Right atrium auricular region (tissue), 2 donors: ENCODE measurements at regions not wholly inside any gene's neighbourhood (a gene's known extent, or its start where the extent isn't known, plus 50 kb on each side); places are given as distances from the start of the nearest gene placed in this dataset.

Experiments used
- DNase-seq: peaks from one replicate; pipeline ENCODE4 v3.0.0-alpha.2; 2019; ENCODE audit warnings: low spot score
- H3K27ac ChIP-seq, 2 donors: fragments of 200-600 bp; sonication (generic); 1 replicate in 1 of 2; 2 replicates in 1 of 2; pipeline ENCODE4 v1.5.1; 2016 to 2019
- H3K27me3 ChIP-seq, 2 donors: fragments of 200-600 bp; sonication (generic); one replicate each; pipeline versions ENCODE4 v1.5.1 to v1.6.0; 2017 to 2019
- H3K36me3 ChIP-seq: fragments of 200-600 bp; sonication (generic); one replicate; pipeline ENCODE4 v1.5.1; 2016
- H3K4me1 ChIP-seq, 2 donors: fragments of 200-600 bp; sonication (generic); one replicate each; pipeline versions ENCODE4 v1.5.1 to v1.6.0; 2017 to 2019
- H3K4me3 ChIP-seq, 2 donors: fragments of 200-600 bp; sonication (generic); 1 replicate in 1 of 2; 2 replicates in 1 of 2; pipeline ENCODE4 v1.5.1; 2017 to 2019; ENCODE audit warnings: mild to moderate bottlenecking in 1 of 2, moderate library complexity in 1 of 2
- H3K9me3 ChIP-seq, 2 donors: fragments of 200-600 bp; sonication (generic); one replicate each; pipeline ENCODE4 v1.5.1; 2019
- TF ChIP-seq, protein P1 (sequence below), 2 donors: fragments of 200-600 bp; sonication (generic); IDR thresholded peaks; one replicate each; pipeline ENCODE4 v1.5.1; 2019; ENCODE audit warnings: antibody characterized with exemption in 2 of 2

DNA sequence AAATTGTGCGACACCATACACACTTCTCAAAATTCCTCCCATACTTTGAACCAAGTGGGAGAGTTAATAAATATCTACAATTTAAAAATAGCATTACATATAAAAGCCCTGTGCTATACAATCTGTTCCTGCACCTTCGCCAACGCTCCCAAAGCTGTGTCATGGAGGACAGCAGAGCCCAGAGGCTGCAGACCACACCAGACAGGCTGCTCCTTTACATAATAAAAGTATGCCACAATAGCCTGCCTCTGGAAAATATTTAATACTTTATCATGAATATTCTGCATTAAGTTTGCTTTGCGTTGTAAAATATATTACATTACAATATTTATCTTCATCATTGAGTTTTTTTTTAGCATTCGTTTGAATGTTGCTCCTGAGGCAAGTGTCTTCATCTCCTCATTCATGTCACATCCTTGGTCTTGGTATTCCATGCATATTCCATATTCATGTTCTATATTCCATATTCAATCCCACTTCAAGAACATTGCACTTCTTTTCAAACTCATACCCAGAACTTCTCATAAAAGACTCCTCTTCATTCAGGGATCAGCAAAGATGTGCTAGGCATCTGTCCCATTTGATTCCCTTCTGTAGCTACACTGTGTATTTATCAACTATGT lies 663.9 kb downstream of the POM121L12 start:
- TF ChIP-seq, protein P1, sequence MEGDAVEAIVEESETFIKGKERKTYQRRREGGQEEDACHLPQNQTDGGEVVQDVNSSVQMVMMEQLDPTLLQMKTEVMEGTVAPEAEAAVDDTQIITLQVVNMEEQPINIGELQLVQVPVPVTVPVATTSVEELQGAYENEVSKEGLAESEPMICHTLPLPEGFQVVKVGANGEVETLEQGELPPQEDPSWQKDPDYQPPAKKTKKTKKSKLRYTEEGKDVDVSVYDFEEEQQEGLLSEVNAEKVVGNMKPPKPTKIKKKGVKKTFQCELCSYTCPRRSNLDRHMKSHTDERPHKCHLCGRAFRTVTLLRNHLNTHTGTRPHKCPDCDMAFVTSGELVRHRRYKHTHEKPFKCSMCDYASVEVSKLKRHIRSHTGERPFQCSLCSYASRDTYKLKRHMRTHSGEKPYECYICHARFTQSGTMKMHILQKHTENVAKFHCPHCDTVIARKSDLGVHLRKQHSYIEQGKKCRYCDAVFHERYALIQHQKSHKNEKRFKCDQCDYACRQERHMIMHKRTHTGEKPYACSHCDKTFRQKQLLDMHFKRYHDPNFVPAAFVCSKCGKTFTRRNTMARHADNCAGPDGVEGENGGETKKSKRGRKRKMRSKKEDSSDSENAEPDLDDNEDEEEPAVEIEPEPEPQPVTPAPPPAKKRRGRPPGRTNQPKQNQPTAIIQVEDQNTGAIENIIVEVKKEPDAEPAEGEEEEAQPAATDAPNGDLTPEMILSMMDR (IDR thresholded peaks at IDR 0.05) = no peak
- H3K27me3 ChIP-seq = no peaks in the 10 kb centered on the region
- no peaks in the 10 kb centered on the region for H3K9me3 ChIP-seq
- DNase-seq = no peak
- no peaks in the 10 kb centered on the region for H3K4me1 ChIP-seq
- H3K36me3 ChIP-seq = no peaks in the 10 kb centered on the region
- no peak overlapping the region for H3K27ac ChIP-seq
- no peak overlapping the region for H3K4me3 ChIP-seq

DNA sequence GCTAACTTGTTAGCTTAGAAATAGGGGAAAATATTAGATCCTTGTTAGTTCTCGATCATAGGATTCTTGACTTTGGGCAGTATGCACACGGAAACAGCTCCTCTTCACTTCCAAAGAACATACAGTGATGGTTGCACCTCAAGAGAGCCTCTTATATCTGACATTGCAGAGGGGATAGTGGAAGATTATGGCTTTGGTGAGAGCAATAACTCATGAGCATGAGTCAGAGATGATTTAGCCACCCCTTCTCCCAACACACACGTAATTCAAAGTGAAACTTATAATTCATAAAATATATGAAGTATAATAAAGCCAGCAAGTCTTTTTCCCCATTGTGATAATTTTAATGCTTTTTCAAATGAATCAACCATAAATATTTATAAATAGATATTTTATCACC lies 683.7 kb downstream of the POM121L12 start:
- H3K36me3 ChIP-seq = no peaks in the 10 kb centered on the region
- TF ChIP-seq, protein P1 (IDR thresholded peaks at IDR 0.05) = no peak
- no peaks in the 10 kb centered on the region for H3K9me3 ChIP-seq
- no peaks in the 10 kb centered on the region for H3K27me3 ChIP-seq
- no peak for DNase-seq
- H3K4me3 ChIP-seq = no peak overlapping the region
- no peak overlapping the region for H3K27ac ChIP-seq
- no peaks in the 10 kb centered on the region for H3K4me1 ChIP-seq

DNA sequence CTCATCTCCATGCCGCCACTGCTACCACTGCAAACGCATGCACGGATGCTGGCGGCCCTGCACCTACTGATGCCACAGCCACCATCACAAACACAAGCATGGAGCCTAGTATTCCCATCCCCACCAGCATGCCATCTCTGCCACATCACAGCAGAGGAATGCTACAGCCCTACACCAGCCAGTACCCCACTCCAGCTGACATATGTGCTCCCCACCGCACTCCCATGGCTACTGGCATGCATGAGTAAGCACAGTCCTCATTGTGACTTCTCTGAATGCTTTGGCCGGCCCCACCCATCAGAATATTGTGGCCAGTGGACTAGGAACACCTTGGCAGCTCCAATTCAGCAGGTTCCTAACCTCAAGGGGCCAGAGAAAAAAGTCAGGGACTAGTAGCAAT lies 705.5 kb downstream of the POM121L12 start:
- TF ChIP-seq, protein P1 (IDR thresholded peaks at IDR 0.05) = no peak
- no peaks in the 10 kb centered on the region for H3K4me1 ChIP-seq

DNA sequence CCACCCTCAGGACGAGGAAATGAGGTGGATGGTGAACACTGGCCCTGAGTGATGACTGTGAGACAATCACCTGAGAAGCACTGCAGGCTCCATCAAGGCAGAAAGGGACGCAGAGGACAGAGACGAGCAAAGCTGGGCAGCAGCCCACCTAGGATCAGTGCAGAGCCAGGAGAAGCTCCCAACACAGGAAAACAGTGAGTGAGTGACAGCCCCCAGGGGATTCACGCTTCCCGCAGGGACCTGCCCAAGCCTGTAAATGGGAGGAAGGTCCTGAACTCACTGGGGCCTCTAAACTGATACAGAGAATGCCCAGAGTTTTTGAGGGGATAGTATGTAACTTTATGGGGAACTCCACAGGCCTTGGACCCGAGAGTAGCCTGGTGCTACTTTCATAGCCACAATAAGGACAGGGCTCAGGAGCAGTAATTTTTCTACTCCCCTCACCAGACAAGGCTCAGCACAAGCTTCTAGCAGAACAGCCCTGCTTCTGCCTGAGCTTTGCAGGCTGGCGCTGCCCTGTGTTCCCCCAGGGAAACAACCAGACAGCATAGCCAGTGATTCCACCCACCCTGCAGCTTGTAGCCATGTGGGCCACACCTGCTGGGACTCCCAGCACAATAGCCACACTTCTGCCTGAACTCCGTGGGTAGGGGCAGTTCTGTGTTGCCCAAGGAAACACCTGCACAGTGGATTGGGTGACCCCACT lies 708.4 kb downstream of the POM121L12 start:
- Histone ChIP-seq H3K4me1 (no peaks in the 10 kb centered on the region), H3K27me3 (no peaks in the 10 kb centered on the region), H3K9me3 (peaks cover 0 to 23% of the 10 kb centered on the region in 2 donors), H3K4me3 (no peak overlapping the region), H3K36me3 (no peaks in the 10 kb centered on the region), H3K27ac (no peak overlapping the region)
- TF ChIP-seq, protein P1 (IDR thresholded peaks at IDR 0.05) = no peak
- DNase-seq = no peak

More for the DNA sequence above, 705.5 kb downstream of the POM121L12 start:
- no peak overlapping the region for H3K4me3 ChIP-seq
- peaks cover 0 to 10% of the 10 kb centered on the region in 2 donors for H3K9me3 ChIP-seq
- H3K36me3 ChIP-seq = no peaks in the 10 kb centered on the region
- H3K27me3 ChIP-seq = no peaks in the 10 kb centered on the region
- DNase-seq = no peak
- H3K27ac ChIP-seq = no peak overlapping the region

DNA sequence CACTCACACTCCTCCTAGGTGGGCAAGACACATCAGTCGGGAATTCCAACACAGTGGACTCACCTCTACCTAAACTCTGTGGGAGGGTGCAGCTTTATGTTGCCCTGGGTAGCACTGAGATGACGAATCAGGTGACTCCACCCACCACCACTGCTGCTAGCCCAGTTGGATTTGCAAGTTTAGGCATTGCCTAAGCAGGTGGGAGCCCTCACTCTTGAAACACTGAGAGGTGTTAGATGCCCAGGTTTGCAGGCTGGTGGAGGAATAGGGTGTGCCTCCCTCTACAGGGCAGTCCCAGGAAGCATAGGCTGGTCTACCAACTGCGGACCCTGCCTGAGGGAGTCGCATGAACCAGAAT lies 708.9 kb downstream of the POM121L12 start:
- H3K27ac ChIP-seq = no peak overlapping the region
- no peak for DNase-seq
- H3K4me3 ChIP-seq = no peak overlapping the region
- H3K9me3 ChIP-seq = peaks cover 0 to 23% of the 10 kb centered on the region in 2 donors
- H3K36me3 ChIP-seq = no peaks in the 10 kb centered on the region
- no peaks in the 10 kb centered on the region for H3K4me1 ChIP-seq
- H3K27me3 ChIP-seq = no peaks in the 10 kb centered on the region
- TF ChIP-seq, protein P1 (IDR thresholded peaks at IDR 0.05) = no peak
